Astrocyte of the spinal cord (primary cell): ENCODE measurements at regions not wholly inside any gene's neighbourhood (a gene's known extent, or its start where the extent isn't known, plus 50 kb on each side); places are given as distances from the start of the nearest gene placed in this dataset.
A peak's percentile ranks its signal among the peaks of the same experiment; 100 is the strongest.

Experiments
- DNase-seq: peaks from one replicate; pipeline ENCODE4 v3.0.0; 2011; ENCODE audit warnings: low read depth, low spot score
- H3K4me3 ChIP-seq: 2 replicates; pipeline ENCODE4 v1.5.1; 2011; ENCODE audit warnings: low read depth, mild to moderate bottlenecking, low read length, moderate library complexity
- in situ Hi-C: cut with HindIII; loops from 2 replicates; pipeline ENCODE4 v1.10.0; 2017; ENCODE audit warnings: low sequenced_read_pairs
- TF ChIP-seq, protein P1 (sequence below): IDR thresholded peaks from 2 replicates; pipeline ENCODE4 v1.5.1; 2012; ENCODE audit warnings: low read depth, mild to moderate bottlenecking, low read length, inconsistent platforms

DNA sequence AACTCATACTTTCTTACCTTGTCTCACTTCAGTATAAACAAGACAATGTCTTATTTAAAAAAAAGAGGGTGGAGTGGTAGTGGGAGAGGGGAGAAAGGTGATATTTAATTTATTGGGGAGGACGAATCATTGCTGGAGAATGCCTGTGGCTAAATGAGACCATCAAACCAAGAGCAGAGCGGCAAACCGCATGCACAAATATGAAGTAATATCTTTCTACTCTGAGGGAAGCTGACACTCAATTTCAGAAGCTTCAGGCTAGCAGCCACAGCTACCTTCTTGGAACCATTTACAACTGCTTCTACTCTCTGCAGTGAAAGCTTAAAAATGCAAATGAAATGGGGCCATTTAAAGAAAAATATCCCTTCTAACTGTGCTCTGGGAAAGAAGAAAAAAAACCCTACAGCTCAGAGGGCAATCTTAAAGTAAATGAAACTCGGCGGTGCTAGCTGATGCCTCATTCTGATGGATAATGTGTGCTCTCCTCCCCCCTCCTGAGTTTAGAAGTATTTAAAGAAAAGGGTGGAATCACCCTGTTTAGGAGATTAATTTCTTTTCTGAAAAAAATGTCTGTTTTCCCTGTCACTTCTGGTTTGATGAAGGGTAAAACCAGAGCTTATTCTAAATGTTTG lies 178.2 kb upstream of the CAMK1G start:
- H3K4me3 ChIP-seq: no peak overlapping the region
- TF ChIP-seq, protein P1, sequence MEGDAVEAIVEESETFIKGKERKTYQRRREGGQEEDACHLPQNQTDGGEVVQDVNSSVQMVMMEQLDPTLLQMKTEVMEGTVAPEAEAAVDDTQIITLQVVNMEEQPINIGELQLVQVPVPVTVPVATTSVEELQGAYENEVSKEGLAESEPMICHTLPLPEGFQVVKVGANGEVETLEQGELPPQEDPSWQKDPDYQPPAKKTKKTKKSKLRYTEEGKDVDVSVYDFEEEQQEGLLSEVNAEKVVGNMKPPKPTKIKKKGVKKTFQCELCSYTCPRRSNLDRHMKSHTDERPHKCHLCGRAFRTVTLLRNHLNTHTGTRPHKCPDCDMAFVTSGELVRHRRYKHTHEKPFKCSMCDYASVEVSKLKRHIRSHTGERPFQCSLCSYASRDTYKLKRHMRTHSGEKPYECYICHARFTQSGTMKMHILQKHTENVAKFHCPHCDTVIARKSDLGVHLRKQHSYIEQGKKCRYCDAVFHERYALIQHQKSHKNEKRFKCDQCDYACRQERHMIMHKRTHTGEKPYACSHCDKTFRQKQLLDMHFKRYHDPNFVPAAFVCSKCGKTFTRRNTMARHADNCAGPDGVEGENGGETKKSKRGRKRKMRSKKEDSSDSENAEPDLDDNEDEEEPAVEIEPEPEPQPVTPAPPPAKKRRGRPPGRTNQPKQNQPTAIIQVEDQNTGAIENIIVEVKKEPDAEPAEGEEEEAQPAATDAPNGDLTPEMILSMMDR: no peak
- in situ Hi-C loops: no loop called here
- DNase-seq: peak; percentile 77

GRCh38 chr1:209406168-209406567 lies 177.3 kb upstream of the CAMK1G start:
- DNase-seq: no peak
- H3K4me3 ChIP-seq: no peak overlapping the region
- TF ChIP-seq, protein P1: no peak
- in situ Hi-C loops: no loop called here

DNA sequence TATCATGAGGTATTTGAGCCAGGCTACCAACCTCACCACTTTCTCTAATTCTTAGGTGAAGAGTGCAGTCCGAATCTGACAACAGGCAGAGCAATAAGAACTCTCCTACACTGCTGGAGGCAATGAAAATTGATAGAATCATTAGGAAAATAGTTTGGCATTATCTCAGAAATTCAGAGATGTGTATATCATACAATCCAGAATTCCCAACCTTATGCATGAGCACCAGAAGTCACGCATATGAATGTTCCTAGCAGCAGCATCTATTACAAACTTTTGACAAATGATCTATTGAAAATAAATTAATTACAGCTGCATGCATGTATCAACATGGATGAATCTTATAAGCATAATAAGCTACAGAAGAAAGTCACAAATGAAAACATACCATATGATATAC lies 176.9 kb upstream of the CAMK1G start:
- no peak overlapping the region for H3K4me3 ChIP-seq
- in situ Hi-C loops: no loop called here
- TF ChIP-seq, protein P1: no peak
- no peak for DNase-seq

GRCh38 chr1:209409780-209410179 lies 173.7 kb upstream of the CAMK1G start:
- peak; percentile 77 for DNase-seq
- H3K4me3 ChIP-seq: no peak overlapping the region
- TF ChIP-seq, protein P1: no peak
- in situ Hi-C loops: no loop called here

DNA sequence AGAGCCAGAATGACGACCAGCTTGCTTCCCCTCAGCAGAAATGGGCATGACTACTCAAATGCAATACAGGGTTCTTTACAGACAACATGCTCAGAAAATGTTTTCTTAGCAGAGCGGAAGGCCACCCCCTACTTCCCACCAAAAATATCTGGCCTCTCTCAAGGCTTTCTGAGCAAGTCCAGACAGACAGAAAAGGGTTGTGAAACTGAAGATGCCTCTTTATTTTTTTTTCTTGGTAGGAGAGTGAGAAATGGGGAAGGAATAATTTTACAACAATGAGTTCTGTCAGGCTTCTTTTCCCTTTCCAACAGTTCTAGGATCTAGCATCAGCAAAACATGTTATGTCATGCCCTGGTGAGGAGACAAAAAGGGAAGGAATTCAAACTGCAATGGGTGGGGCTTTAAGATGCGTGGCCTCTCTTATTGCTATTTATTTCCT lies 172.0 kb upstream of the CAMK1G start:
- in situ Hi-C loops: no loop called here
- TF ChIP-seq, protein P1: no peak
- DNase-seq: peak; percentile 32
- H3K4me3 ChIP-seq: no peak overlapping the region

DNA sequence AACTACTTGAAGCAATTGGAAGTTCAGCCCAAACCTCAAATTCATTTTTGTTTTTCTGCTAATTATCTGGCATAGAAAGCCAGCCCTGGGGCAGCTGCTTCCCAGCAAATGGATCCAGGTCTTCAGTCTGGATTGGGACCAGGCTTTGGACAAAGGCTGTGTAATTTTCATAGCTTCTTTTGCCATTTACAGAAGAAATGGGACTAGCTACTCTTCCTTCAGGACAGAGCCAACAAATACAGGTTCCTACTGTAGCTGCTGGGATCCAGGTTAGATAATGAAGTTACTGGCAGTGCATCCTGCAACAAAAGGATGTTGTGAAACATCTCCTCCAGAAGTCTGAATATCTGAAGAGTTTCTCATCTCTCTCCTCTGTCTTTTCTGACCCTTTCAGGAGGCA lies 171.5 kb upstream of the CAMK1G start:
- in situ Hi-C loops: no loop called here
- TF ChIP-seq, protein P1: no peak
- no peak for DNase-seq
- H3K4me3 ChIP-seq: no peak overlapping the region
